Colon (tissue), 2 donors: ENCODE measurements at regions not wholly inside any gene's neighbourhood (a gene's known extent, or its start where the extent isn't known, plus 50 kb on each side); places are given as distances from the start of the nearest gene placed in this dataset.
"Not testable (repeated sequence)": the region's sequence is repeated elsewhere in the genome, so short reads cannot be mapped to it uniquely, and the experiment has no call there.

Source experiments
- FAIRE-seq: peaks from 2 replicates; lab custom pipeline; 2012; peaks lifted over from hg19 to GRCh38; lab: Jason Lieb, UNC
- donor health status: control.
- donor health status: control.

DNA sequence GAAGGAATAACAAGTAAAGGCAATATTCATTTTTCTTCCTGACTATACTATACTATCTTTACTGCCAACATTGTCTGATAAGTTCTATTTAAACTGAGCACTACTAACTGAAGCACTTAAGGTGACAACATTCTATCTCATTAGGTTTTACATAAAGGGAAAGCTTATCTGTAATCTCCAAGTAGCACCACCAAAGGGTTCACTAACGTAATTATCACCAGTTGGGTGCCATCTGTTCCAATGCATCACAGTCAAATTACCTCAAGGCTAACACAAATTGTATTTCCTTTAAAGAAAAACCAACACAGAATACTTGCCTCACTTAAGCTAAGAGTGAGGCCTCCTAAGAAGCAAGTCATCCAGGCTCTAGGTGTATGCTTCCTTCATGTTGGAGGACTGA, 453.8 kb downstream of the RAP2B start:
- FAIRE-seq = no peak

DNA sequence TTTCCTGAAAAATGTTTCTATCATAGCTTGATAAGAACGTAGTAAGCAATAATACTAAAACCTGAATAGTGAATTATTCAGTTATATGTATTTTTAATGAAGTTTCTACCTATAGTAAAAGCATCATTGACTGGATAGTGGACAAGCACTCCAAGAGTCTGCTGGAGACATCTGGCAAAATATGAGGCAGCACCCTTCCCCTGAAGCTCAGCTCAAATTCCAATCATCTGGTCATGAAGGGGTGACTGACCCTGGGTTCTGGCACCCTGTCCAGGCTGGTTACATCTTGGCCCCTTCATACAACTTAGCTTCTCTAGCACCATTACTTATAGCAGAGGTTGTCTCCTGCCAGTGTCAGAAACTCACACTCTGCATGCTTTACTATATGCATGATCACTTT, 455.4 kb downstream of the RAP2B start:
- FAIRE-seq = no peak

DNA sequence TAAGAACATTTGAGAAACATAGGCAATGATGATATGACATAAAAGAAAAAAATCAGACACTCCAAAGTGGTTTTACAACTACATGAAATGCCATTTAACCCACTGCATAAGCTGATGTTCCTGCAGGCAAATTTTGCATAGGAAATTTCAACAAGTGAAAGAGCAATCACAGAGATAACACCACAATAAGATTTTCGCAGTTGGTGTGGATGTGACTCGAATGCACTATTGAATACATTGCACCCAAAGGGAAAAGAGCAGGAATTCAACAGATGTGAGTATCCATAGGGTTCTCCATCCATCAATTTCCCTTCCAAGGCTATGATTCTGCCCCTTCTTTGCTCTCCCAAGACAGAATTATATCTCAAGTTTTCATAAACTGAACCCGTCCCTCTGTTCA, 456.1 kb downstream of the RAP2B start:
- FAIRE-seq = no peak

DNA sequence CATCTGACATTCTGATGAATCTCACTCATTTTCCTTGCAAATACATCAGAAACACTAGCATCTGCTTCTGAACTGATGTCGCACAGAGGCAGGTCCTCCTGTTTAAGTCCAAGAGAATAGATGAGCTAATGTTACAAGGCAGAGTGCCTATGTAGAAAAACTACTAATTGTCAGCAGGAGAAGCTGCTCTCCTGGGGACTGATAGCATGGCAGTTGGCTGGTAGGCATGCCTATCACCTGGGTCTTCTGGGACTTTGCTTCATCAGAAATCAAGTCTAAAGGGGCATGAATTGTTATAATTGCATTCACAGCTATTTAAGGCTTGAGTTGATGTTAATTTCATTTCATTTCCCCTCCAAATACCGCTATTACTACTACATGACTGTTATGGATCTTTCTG, 457.2 kb downstream of the RAP2B start:
- no peak for FAIRE-seq

DNA sequence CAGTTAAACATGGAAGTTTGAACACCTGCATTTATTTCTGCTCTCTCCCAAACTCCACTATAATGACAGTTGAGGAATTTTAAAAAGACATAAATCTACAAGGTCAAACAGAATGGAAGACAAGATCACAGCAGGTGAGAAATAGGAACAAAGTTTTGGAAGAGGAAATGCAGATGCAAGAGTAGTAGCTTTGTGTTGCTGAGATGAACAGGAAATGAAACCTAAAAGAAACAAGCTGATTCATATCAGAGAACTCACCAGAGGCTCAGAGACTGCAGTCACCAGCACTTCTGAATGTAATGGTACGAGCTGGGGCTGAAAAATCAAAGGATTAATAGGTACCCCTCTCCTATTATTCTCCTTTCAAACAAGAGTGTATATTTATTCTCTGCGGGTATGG, 459.9 kb downstream of the RAP2B start:
- FAIRE-seq = no peak

DNA sequence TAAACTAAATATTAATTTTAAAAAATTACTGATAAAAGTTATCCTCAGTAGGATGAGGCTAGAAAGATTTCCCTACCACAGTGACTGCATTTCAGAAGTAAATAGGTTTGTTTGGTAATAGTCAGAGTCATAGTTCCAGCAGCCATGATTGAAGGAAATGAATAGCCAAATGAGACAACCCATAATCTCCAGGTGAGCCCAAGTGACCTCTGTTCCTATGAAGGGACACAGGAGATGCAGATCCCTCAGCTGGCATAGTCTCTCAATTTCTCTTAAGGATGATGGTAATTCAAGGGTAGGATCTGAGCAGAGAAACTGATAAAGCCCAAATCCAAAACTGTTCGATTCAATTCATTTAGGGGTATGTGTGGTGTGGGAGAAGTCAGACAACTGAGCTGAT, 461.8 kb downstream of the RAP2B start:
- no peak for FAIRE-seq

DNA sequence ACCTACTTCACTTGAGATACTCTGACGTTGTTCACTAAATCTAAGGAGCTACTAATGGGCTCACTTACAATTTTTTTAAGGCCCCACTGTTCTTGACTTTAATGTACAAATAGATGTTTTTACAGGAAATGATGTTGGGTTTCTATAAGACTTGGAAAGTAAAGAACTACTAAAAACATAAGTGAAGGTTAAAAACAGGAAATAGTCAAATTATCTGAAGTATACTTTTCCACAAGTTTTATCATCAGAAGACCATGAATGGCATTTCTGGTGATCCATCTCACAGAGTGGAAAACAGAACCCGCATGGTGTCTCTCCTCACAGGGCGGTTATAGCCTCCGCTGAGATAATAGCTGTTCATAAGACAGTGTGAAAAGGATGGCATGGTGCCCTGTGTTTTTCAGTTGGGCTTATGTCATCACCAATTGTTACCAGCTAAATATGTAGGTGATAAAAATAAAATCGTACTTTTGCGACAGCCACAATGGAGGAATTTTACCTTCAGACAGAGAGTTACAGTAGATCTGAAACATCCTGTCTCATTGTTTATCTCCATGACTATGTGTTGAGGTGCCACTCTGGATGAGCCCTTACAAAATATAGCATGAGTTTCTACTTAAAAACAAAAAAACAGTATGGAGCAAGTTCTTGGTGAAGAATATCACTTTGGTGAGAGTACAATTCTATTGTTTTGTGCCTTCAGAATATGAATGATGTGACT, 462.4 kb downstream of the RAP2B start:
- FAIRE-seq = no peak

DNA sequence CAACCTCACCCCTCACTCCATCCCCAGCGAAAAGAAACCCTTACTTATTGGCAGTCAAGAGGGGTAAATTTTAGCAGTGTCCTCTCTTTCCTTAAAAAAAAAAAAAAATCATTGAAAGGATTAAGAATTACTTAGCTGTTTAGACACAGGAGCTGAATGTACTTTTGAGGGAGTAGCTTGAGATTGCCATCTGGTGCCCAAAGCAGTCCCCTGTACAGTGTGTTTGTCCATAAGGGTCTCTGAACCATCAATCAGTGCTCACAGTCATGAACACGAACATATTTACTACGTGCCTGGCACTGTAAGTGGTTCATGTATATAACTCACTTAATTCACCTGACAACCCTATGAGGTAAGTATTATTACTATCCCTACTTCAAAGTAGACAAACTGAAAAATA, 463.5 kb downstream of the RAP2B start:
- no peak for FAIRE-seq

DNA sequence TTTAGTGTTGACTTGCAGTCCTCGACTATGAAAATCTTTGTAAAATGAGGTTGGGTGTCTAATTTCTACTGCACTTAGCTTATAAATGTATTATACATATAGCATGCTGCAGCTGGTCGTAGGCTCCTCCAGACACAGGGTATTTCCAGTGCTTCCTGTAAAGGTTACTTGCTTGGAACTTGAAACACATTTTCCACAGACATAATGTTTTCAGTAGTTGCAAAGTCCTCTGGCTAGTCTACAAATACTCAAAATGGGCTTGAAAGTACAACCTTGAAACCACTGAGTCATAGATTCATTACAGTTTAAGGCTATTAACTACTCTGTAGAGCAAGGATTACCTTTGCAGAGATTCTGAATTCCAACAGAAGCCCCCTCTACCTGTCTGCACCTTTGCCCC, 464.1 kb downstream of the RAP2B start:
- FAIRE-seq = no peak

DNA sequence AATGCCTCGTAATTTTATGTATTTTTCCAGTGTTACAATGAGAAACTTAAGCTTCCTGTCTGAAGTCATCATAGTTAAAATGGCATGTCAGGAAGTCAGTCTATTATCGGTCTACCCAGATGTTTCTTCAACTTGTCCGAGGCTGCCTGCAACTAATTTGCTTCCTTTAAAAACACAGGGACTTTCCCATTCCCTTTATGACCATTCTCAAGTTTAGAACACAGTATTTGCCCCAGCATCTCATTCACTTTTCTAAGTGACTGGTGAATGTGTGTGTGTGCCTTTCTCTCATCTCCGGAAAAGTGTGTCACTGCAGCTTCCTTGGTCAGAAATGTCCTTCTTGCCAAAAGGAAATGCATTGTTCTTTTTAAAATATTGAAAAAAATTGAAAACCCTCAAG, 466.6 kb downstream of the RAP2B start:
- no peak for FAIRE-seq

DNA sequence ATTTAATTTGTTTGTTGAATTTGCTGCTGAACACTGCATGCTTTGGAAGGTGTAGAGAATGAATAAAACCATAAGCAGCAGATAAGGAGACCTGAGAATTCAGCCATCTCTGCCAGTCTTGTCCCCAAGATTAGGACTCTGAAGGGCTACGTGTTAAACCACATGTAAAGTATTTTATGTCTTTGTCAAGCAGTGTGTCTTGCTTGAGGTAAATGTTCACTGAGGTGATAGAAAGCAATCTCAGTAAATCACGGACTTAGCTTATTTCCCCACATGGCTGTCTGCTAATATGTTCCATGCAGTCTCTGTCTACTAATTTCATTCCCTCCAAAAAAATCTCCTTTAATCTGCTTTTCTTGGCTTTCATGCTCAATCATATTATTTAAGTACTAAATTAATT, 467.1 kb downstream of the RAP2B start:
- FAIRE-seq = no peak

DNA sequence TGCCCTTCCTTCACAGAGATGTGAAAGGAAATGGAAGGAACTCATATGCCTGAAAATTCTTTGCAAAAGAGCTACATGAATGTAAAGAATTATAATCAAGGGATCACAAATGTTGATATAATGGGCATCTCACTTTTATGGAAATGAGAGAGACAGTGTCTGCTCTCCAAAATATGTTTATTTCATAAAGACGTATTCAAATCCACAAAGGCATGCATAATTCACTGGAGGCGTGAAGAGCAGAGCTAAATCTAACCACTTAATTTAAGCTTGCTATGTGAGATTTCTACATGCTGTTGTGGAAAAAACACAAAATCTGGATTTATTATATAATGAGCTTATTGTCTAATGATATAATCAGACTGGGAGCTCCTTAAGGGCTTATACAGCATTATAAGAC, 469.1 kb downstream of the RAP2B start:
- no peak for FAIRE-seq

DNA sequence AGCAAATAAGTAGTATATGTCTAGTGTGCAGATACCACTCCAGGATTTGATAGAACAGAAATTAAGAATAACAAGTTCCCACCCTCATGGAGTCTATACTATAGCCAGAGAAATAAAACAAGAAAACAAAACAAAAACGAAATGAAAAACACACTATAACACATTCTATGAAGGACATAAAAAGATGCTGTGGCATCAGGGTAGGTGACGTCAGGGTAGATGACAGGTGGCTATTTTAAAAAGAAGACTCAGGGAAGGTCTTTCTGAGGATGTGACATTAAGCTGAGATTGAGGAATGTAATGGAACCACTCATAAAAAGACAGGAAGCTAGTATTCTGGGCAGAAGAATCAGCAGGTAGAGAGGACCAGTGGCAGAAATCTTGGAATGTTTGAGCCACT, 469.6 kb downstream of the RAP2B start:
- FAIRE-seq = no peak

DNA sequence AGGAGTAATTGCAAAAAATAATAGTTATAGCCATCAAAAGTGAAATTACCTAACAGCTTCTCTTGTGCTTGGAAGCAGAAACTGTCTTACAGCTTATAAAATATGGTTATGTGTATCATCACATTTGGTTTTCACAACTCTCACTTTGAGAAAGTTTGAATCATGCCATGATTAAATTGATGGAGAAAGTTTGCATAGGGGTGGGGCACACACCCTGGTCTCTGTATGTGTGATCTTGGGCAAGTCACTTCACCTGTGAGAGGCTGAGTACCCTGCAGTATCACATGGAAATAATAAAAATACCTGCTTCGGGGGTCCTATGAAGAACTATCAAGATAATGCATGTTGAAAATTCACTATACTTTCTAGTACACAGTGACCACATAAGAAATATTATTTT, 471.4 kb downstream of the RAP2B start:
- FAIRE-seq = no peak

DNA sequence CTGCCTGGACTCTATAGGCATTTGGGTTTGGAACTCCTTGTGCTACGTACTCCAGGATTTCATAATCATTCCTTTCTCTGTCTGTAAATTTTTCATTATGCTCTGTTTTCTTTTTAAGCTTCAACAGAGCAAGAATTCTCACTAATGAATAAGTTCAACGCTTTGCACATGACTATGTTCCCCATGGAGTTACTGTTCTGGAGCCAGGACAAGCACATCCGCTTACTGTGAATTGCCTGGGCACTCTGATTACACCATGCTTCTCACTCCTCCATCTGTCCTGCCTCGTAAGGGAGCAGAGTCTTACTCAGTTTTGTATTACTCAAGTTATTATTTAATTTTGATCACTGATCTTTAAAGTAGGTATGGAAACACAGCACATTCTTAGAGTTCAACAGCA, 472.7 kb downstream of the RAP2B start:
- no peak for FAIRE-seq

DNA sequence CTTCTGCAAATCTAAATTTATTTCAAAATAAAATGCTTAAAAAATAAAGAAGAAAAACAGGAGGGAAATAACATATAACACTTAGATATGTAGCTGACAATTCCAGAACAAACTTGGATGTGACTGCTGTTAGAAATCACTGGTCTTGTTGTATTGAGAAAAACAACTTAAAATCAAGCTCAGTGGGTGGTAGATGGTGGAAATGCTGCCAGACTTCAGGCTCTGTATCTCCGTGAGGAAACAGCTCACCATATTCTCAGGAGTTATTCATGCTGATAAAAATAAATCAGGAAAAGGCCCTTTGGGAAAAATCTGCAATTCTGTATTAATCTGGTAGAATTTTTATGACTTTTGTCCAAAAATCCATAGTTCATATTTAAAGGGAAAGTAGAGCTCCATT, 477.6 kb downstream of the RAP2B start:
- no peak for FAIRE-seq

DNA sequence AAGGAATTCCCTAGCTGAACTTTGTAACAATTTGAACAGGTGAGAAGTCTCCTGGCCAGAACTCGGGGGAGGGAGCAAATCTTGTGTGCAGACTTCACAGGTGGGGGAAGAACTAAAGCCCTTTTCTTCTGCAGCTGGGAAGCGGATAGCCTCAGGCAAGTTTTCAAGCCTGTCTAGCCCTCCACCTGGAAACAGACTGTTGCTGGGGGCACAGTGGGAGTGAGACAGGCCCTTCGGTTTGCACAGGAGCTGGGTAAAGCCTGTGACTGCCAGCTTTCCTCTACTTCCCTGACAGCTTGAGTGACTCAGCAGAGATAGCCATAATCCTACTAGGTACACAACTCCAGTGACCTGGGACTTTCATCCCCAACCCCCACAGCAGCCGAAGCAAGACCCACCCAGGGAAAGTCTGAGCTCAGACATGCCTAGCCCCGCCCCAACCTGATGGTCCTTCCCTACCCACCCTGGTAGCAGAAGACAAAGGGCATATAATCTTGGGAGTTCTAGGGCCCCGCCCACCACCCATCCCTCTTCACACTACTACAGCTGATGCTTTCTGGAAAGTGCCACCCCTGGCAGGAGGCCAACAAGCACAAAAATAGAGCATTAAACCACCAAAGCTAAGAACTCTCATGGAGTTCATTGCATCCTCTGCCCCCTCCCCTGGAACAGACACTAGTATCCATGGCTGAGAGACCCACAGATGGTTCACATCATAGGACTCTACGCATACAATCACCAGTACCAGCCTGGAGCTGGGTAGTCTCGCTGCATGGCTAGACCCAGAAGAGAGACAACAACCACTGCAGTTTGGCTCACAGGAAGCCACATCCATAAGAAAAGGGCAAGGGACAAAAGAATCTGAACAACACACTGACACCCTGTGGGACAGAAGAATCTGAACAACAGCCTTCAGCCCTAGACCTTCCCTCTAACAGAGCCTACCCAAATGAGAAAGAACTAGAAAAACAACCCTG, 479.0 kb downstream of the RAP2B start:
- no peak for FAIRE-seq

DNA sequence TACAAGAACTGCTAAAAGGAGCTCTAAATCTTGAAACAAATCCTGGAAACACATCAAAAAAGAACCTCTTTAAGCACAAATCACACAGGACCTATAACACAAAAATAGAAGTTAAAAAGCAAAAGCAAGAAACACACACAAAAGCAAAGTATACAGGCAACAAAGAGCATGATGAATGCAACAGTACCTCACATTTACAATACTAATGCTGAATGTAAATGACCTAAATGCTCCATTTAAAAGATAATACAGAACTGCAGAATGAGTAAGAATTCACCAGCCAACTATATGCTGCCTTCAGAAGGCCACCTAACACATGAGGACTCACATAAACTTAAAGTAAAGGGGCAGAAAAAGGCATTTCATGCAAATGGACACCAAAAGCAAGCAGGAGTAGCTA, 478.6 kb upstream of the ARHGEF26 start:
- FAIRE-seq = not testable (repeated sequence)

DNA sequence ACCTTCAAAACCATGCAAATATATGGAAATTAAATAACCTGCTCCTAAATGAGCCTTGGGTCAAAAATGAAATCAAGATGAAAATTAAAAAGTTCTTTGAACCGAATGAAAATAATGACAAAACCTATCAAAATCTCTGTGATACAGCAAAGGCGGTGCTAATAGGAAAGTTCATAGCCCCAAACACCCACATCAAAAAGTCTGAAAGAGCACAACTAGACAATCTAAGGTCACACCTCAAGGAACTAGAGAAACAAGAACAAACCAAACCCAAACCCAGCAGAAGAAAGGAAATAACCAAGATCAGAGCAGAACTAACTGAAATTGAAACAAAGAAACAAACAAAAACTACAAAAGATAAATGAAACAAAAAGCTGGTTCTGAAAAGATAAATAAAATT, 477.7 kb upstream of the ARHGEF26 start:
- FAIRE-seq = not testable (repeated sequence)

DNA sequence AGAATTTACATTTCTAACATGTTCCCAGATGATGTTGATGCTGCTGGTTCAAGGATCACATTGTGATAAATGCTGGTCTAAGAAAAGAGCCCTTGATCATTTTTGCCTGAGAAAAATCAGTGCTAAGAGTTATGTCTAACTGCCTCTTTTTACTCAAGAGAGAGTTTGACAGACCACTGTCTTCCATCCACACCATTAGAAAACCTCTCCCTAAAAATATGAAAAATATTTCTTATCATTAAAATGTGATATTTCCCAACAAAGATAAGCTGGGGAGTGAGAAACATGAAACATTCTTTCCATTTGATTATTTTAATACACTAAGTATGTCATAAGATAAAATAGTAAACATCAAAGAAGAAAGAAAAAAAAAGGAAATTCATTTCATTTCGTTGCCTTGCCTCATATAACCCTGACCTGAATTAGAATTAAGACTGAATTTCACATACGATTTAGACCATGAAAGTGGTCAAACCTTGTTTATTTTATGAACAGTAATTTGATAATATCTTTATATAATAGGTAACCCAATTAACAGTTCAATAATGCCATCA, 471.8 kb upstream of the ARHGEF26 start:
- FAIRE-seq = no peak

DNA sequence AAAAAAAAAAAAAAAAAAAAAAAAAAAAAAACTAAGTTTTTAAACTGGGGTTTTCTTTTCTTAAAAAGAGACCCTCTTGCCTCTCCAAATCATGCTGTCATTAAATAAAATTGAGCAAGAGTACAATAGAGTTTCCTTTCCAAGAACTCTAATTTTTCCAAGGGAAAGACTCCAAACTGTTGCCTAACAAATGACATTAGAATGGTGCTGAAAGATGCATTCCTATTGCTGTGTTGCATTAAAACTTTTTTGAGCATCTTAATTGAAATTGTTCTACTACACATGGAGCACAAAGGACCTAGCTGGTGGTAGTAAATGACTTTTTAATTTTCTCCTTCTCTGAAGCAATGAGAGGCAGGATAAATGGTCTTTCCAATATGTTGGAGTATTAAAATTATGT, 469.1 kb upstream of the ARHGEF26 start:
- no peak for FAIRE-seq

DNA sequence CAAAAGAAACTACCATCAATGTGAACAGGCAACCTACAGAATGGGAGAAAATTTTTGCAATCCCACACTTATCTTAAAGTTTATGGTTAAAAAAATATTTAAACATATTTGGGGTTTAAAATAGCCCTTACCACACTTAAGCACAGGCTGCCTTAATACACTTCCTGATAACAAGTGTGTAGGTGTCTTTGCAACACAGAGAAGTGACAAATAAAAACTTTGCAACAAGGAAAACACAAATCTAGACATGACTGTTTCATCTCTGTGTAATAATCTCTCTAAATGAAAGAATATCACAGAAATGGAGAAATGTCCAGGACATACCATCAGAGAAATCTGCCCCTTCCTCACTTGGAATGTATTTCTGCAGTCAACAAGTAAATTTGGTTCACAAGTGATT, 464.1 kb upstream of the ARHGEF26 start:
- FAIRE-seq = no peak

DNA sequence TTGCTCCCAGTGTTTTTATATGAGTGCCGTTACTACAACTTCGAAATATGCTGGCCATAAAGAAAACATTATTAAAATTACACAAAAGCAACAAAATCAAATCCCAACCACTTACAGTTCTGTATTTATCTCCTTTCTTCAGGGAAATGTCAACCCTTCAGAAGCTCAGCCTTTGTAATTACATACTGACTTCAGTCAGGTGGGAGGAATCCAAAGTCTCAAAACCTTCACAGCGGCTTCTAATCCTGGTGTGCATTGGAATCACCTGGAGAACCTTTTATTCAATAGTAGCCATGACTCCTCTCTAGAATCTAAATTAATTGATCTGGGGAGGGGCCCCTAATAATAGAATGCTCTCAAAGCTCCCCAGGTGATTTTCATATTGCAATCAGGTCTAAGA, 463.7 kb upstream of the ARHGEF26 start:
- no peak for FAIRE-seq
